Rectal smooth muscle tissue (tissue), 1 donor: ENCODE measurements at regions not wholly inside any gene's neighbourhood (a gene's known extent, or its start where the extent isn't known, plus 50 kb on each side); places are given as distances from the start of the nearest gene placed in this dataset.

Experiments used
- H3K27ac ChIP-seq: one replicate; pipeline ENCODE4 v1.7.0; 2013; ENCODE audit warnings: low read depth, low read length, inconsistent platforms
- H3K27me3 ChIP-seq: one replicate; pipeline ENCODE4 v1.7.0; 2013; ENCODE audit warnings: low read length; ENCODE audit not compliant: control insufficient read depth, insufficient read depth
- H3K36me3 ChIP-seq: one replicate; pipeline ENCODE4 v1.7.0; 2013; ENCODE audit warnings: low read length; ENCODE audit not compliant: control insufficient read depth, insufficient read depth
- H3K4me1 ChIP-seq: one replicate; pipeline ENCODE4 v1.7.0; 2013; ENCODE audit warnings: low read length; ENCODE audit not compliant: control insufficient read depth, insufficient read depth
- H3K4me3 ChIP-seq: one replicate; pipeline ENCODE4 v1.7.0; 2013; ENCODE audit warnings: low read length
- H3K9ac ChIP-seq: one replicate; pipeline ENCODE4 v1.7.0; 2013; ENCODE audit warnings: low read length

GRCh38 chr9:80945436-80945835 lies 743.9 kb downstream of the TLE1 start:
- no peak overlapping the region for H3K9ac ChIP-seq
- H3K27ac ChIP-seq: no peak overlapping the region
- no peaks in the 10 kb centered on the region for H3K36me3 ChIP-seq
- no peaks in the 10 kb centered on the region for H3K27me3 ChIP-seq
- peaks cover 7% of the 10 kb centered on the region for H3K4me1 ChIP-seq
- H3K4me3 ChIP-seq: no peak overlapping the region

GRCh38 chr9:80937645-80938044 lies 751.7 kb downstream of the TLE1 start:
- Histone ChIP-seq H3K4me3 (no peak overlapping the region), H3K36me3 (no peaks in the 10 kb centered on the region), H3K4me1 (no peaks in the 10 kb centered on the region), H3K9ac (no peak overlapping the region), H3K27me3 (no peaks in the 10 kb centered on the region), H3K27ac (no peak overlapping the region)

- Histone ChIP-seq H3K27me3 (no peaks in the 10 kb centered on the region), H3K36me3 (no peaks in the 10 kb centered on the region), H3K27ac (no peak overlapping the region)
Measured at GRCh38 chr9:80934095-80934494, 755.3 kb downstream of the TLE1 start.

GRCh38 chr9:80932947-80933780 lies 756.2 kb downstream of the TLE1 start:
- no peak overlapping the region for H3K27ac ChIP-seq
- H3K36me3 ChIP-seq: no peaks in the 10 kb centered on the region
- H3K9ac ChIP-seq: no peak overlapping the region
- H3K4me1 ChIP-seq: no peaks in the 10 kb centered on the region
- H3K27me3 ChIP-seq: no peaks in the 10 kb centered on the region
- H3K4me3 ChIP-seq: no peak overlapping the region

More at GRCh38 chr9:80934095-80934494, 755.3 kb downstream of the TLE1 start:
- Histone ChIP-seq H3K4me3 (no peak overlapping the region), H3K9ac (no peak overlapping the region), H3K4me1 (no peaks in the 10 kb centered on the region)

GRCh38 chr9:80932181-80932580 lies 757.2 kb downstream of the TLE1 start:
- H3K4me1 ChIP-seq: no peaks in the 10 kb centered on the region
- H3K9ac ChIP-seq: no peak overlapping the region
- H3K27ac ChIP-seq: no peak overlapping the region
- H3K36me3 ChIP-seq: no peaks in the 10 kb centered on the region
- H3K4me3 ChIP-seq: no peak overlapping the region
- H3K27me3 ChIP-seq: no peaks in the 10 kb centered on the region

GRCh38 chr9:80931163-80931562 lies 758.2 kb downstream of the TLE1 start:
- no peak overlapping the region for H3K4me3 ChIP-seq
- no peak overlapping the region for H3K9ac ChIP-seq
- H3K27ac ChIP-seq: no peak overlapping the region
- H3K4me1 ChIP-seq: no peaks in the 10 kb centered on the region
- no peaks in the 10 kb centered on the region for H3K27me3 ChIP-seq
- no peaks in the 10 kb centered on the region for H3K36me3 ChIP-seq

GRCh38 chr9:80928697-80929096 lies 760.6 kb downstream of the TLE1 start:
- no peak overlapping the region for H3K27ac ChIP-seq
- H3K9ac ChIP-seq: no peak overlapping the region
- no peaks in the 10 kb centered on the region for H3K4me1 ChIP-seq
- no peak overlapping the region for H3K4me3 ChIP-seq
- H3K36me3 ChIP-seq: no peaks in the 10 kb centered on the region
- no peaks in the 10 kb centered on the region for H3K27me3 ChIP-seq

GRCh38 chr9:80926611-80927010 lies 762.7 kb downstream of the TLE1 start:
- H3K36me3 ChIP-seq: no peaks in the 10 kb centered on the region
- no peak overlapping the region for H3K4me3 ChIP-seq
- H3K27me3 ChIP-seq: no peaks in the 10 kb centered on the region

GRCh38 chr9:80922544-80922943 lies 766.8 kb downstream of the TLE1 start:
- H3K27me3 ChIP-seq: no peaks in the 10 kb centered on the region
- H3K4me3 ChIP-seq: no peak overlapping the region
- H3K9ac ChIP-seq: no peak overlapping the region
- H3K4me1 ChIP-seq: no peaks in the 10 kb centered on the region
- H3K36me3 ChIP-seq: no peaks in the 10 kb centered on the region
- no peak overlapping the region for H3K27ac ChIP-seq

More at GRCh38 chr9:80926611-80927010, 762.7 kb downstream of the TLE1 start:
- H3K9ac ChIP-seq: no peak overlapping the region
- no peaks in the 10 kb centered on the region for H3K4me1 ChIP-seq
- no peak overlapping the region for H3K27ac ChIP-seq

GRCh38 chr9:80906728-80907127 lies 782.6 kb downstream of the TLE1 start:
- H3K27ac ChIP-seq: no peak overlapping the region
- no peaks in the 10 kb centered on the region for H3K27me3 ChIP-seq
- no peak overlapping the region for H3K4me3 ChIP-seq
- no peak overlapping the region for H3K9ac ChIP-seq
- H3K36me3 ChIP-seq: no peaks in the 10 kb centered on the region
- no peaks in the 10 kb centered on the region for H3K4me1 ChIP-seq

GRCh38 chr9:80899208-80899607 lies 790.1 kb downstream of the TLE1 start:
- Histone ChIP-seq H3K27me3 (no peaks in the 10 kb centered on the region), H3K4me3 (no peak overlapping the region), H3K27ac (no peak overlapping the region), H3K4me1 (no peaks in the 10 kb centered on the region), H3K9ac (no peak overlapping the region), H3K36me3 (no peaks in the 10 kb centered on the region)

- Histone ChIP-seq H3K4me3 (no peak overlapping the region), H3K27me3 (no peaks in the 10 kb centered on the region), H3K36me3 (no peaks in the 10 kb centered on the region)
Measured at GRCh38 chr9:80893190-80893589, 796.2 kb downstream of the TLE1 start.

GRCh38 chr9:80892703-80893102 lies 796.6 kb downstream of the TLE1 start:
- Histone ChIP-seq H3K4me3 (no peak overlapping the region), H3K27me3 (no peaks in the 10 kb centered on the region), H3K27ac (no peak overlapping the region), H3K9ac (no peak overlapping the region), H3K36me3 (no peaks in the 10 kb centered on the region), H3K4me1 (no peaks in the 10 kb centered on the region)

More at GRCh38 chr9:80893190-80893589, 796.2 kb downstream of the TLE1 start:
- Histone ChIP-seq H3K9ac (no peak overlapping the region), H3K4me1 (no peaks in the 10 kb centered on the region), H3K27ac (no peak overlapping the region)
